IMR-90 (cell line): ENCODE measurements at regions not wholly inside any gene's neighbourhood (a gene's known extent, or its start where the extent isn't known, plus 50 kb on each side); places are given as distances from the start of the nearest gene placed in this dataset.
"Not testable (repeated sequence)": the region's sequence is repeated elsewhere in the genome, so short reads cannot be mapped to it uniquely, and the experiment has no call there.

Experiments
- ATAC-seq: fragments of 200-7000 bp; cut with Tn5 transposase; 2 replicates; pipeline ENCODE4 v1.9.1; 2020; ENCODE audit warnings: low read depth, mild to moderate bottlenecking, moderate library complexity
- BruUV-seq: library from RNA; stranded (reverse); fragments of 400-500 nt; replicated peaks from 2 replicates; lab custom pipeline; 2021; lab: Mats Ljungman, UMichigan
- CTCF ChIA-PET: fragments of 300-600 bp; formaldehyde crosslinking; extraction: SDS; loops from one replicate; lab custom pipeline; 2021; ENCODE audit warnings: antibody characterized with exemption; lab: Yijun Ruan, JAX
- POLR2A ChIA-PET: fragments of 300-600 bp; sonication (Branson Sonifier 250); formaldehyde crosslinking; loops from one replicate; lab custom pipeline; 2022; ENCODE audit warnings: antibody characterized with exemption; ENCODE audit not compliant: unreplicated experiment; lab: Charles Lee
- DNase-seq: peaks from one replicate; pipeline ENCODE4 v3.0.0; 2013
- H2AFZ ChIP-seq: replicated peaks from 2 replicates; pipeline ENCODE3; 2013; ENCODE audit warnings: low read length, mild to moderate bottlenecking; ENCODE audit not compliant: poor library complexity
- H2AK5ac ChIP-seq: 2 replicates; pipeline ENCODE4 v1.6.1; 2013; ENCODE audit warnings: low read depth, low read length, inconsistent platforms
- H2AK9ac ChIP-seq: replicated peaks from 2 replicates; pipeline ENCODE3; 2013; ENCODE audit warnings: mild to moderate bottlenecking, low read depth, low read length, moderate library complexity; ENCODE audit not compliant: poor library complexity
- H2BK120ac ChIP-seq: 2 replicates; pipeline ENCODE4 v1.6.1; 2013; ENCODE audit warnings: low read depth, low read length, inconsistent platforms
- H2BK15ac ChIP-seq: 3 replicates; pipeline ENCODE4 v1.6.1; 2013; ENCODE audit warnings: low read depth, low read length, inconsistent platforms
- H2BK20ac ChIP-seq: 2 replicates; pipeline ENCODE4 v1.6.1; 2013; ENCODE audit warnings: low read depth, mild to moderate bottlenecking, inconsistent platforms, low read length, moderate library complexity
- H2BK5ac ChIP-seq: 2 replicates; pipeline ENCODE4 v1.6.1; 2013; ENCODE audit warnings: mild to moderate bottlenecking, low read depth, low read length, inconsistent platforms; ENCODE audit not compliant: poor library complexity, severe bottlenecking
- H3K14ac ChIP-seq: replicated peaks from 2 replicates; pipeline ENCODE4 v1.6.1; 2013; ENCODE audit warnings: low read depth, low read length, inconsistent platforms
- H3K18ac ChIP-seq: 2 replicates; pipeline ENCODE4 v1.6.1; 2013; ENCODE audit warnings: low read depth, low read length, control low read depth
- H3K23ac ChIP-seq: 2 replicates; pipeline ENCODE4 v1.6.1; 2013; ENCODE audit warnings: low read depth, low read length, inconsistent platforms
- H3K27ac ChIP-seq: 2 replicates; pipeline ENCODE4 v1.5.1; 2013; ENCODE audit warnings: mild to moderate bottlenecking, control low read depth, low read length; ENCODE audit not compliant: insufficient read depth
- H3K27me3 ChIP-seq: 2 replicates; pipeline ENCODE4 v1.6.1; 2013; ENCODE audit warnings: low read length; ENCODE audit not compliant: control insufficient read depth, insufficient read depth
- H3K36me3 ChIP-seq: 2 replicates; pipeline ENCODE4 v1.6.1; 2013; ENCODE audit warnings: low read length, mixed read lengths; ENCODE audit not compliant: control insufficient read depth, insufficient read depth
- H3K4ac ChIP-seq: 2 replicates; pipeline ENCODE4 v1.6.1; 2013; ENCODE audit warnings: low read depth, low read length, inconsistent platforms
- H3K4me1 ChIP-seq: 2 replicates; pipeline ENCODE4 v1.6.1; 2013; ENCODE audit warnings: low read length, mixed read lengths; ENCODE audit not compliant: control insufficient read depth, insufficient read depth
- H3K4me2 ChIP-seq: 2 replicates; pipeline ENCODE4 v1.6.1; 2013; ENCODE audit warnings: low read depth, mild to moderate bottlenecking, control low read depth, low read length, moderate library complexity
- H3K4me3 ChIP-seq: 2 replicates; pipeline ENCODE4 v1.5.1; 2013; ENCODE audit warnings: low read depth, mild to moderate bottlenecking, control low read depth, low read length, moderate library complexity; ENCODE audit not compliant: insufficient read depth
- H3K56ac ChIP-seq: 2 replicates; pipeline ENCODE4 v1.6.1; 2013; ENCODE audit warnings: low read length, inconsistent platforms; ENCODE audit not compliant: insufficient read depth; ENCODE audit errors: extremely low read depth
- H3K79me1 ChIP-seq, 2 experiments: 2 replicates each; pipeline ENCODE4 v1.6.1; 2013; ENCODE audit warnings: low read length in 2 of 2, inconsistent platforms in 1 of 2, low read depth in 1 of 2
- H3K9ac ChIP-seq: 2 replicates; pipeline ENCODE4 v1.6.1; 2013; ENCODE audit warnings: low read depth, low read length, control low read depth
- H3K9me1 ChIP-seq: 2 replicates; pipeline ENCODE4 v1.6.1; 2013; ENCODE audit warnings: low read length, inconsistent platforms; ENCODE audit not compliant: insufficient read depth
- H3K9me3 ChIP-seq: 2 replicates; pipeline ENCODE4 v1.6.1; 2013; ENCODE audit warnings: low read length; ENCODE audit not compliant: control insufficient read depth, insufficient read depth
- H4K20me1 ChIP-seq: 2 replicates; pipeline ENCODE4 v1.6.1; 2013; ENCODE audit warnings: low read length, inconsistent platforms; ENCODE audit not compliant: insufficient read depth
- H4K5ac ChIP-seq: 2 replicates; pipeline ENCODE4 v1.6.1; 2013; ENCODE audit warnings: mild to moderate bottlenecking, low read depth, low read length, control low read depth
- H4K8ac ChIP-seq, 2 experiments: 2 replicates each; pipeline ENCODE4 v1.6.1; 2013; ENCODE audit warnings: low read depth in 2 of 2, low read length in 2 of 2, control low read depth in 1 of 2, inconsistent platforms in 1 of 2
- H4K91ac ChIP-seq: 2 replicates; pipeline ENCODE4 v1.6.1; 2013; ENCODE audit warnings: low read depth, low read length, inconsistent platforms; ENCODE audit not compliant: insufficient read depth
- CHD1 ChIP-seq: IDR thresholded peaks from 2 replicates; pipeline ENCODE4 v1.6.1; 2012; ENCODE audit warnings: low read depth, low read length, improper control_type of control experiment
- CTCF ChIP-seq: conservative IDR thresholded peaks from 2 replicates; pipeline ENCODE4 v1.5.1; 2012; ENCODE audit warnings: mild to moderate bottlenecking, low read depth, low read length, improper control_type of control experiment
- MAFK ChIP-seq: IDR thresholded peaks from 2 replicates; pipeline ENCODE4 v1.6.1; 2012; ENCODE audit warnings: low read depth, low read length, improper control_type of control experiment
- MAZ ChIP-seq: IDR thresholded peaks from 2 replicates; pipeline ENCODE4 v1.6.1; 2012; ENCODE audit warnings: low read depth, mild to moderate bottlenecking, low read length, improper control_type of control experiment, moderate library complexity, borderline replicate concordance
- POLR2A ChIP-seq: IDR thresholded peaks from 2 replicates; pipeline ENCODE4 v1.6.1; 2012; ENCODE audit warnings: mild to moderate bottlenecking, low read depth, low read length
- RAD21 ChIP-seq: IDR thresholded peaks from 2 replicates; pipeline ENCODE4 v1.6.1; 2012; ENCODE audit warnings: low read length, improper control_type of control experiment
- RCOR1 ChIP-seq: IDR thresholded peaks from 2 replicates; pipeline ENCODE4 v1.6.1; 2012; ENCODE audit warnings: mild to moderate bottlenecking, low read length, improper control_type of control experiment; ENCODE audit not compliant: insufficient replicate concordance
- SMC3 ChIP-seq: fragments of 150-350 bp; IDR thresholded peaks from 2 replicates; pipeline ENCODE4 v1.6.1; 2016; ENCODE audit warnings: low read depth, mild to moderate bottlenecking, antibody characterized with exemption, low read length, moderate library complexity
- WGBS, 2 experiments: methylation state at CpG; one replicate each; pipeline versions ENCODE4 v1.1.5 to v1.1.7; 2013; ENCODE audit warnings: missing lambda C conversion rate in 2 of 2; ENCODE audit not compliant: insufficient read length in 1 of 2; ENCODE audit errors: extremely low coverage in 2 of 2; 5-methylcytosine and 5-hydroxymethylcytosine counted together
- dilution Hi-C: fragments of 300-500 bp; cut with HindIII; formaldehyde crosslinking; loops from one replicate; pipeline ENCODE4 v1.14.3; 2018; ENCODE audit warnings: low sequenced_read_pairs; ENCODE audit not compliant: unreplicated experiment
- in situ Hi-C: fragments of 300-500 bp; cut with MboI; formaldehyde crosslinking; loops from 3 replicates; pipeline ENCODE4 v1.14.3; 2019; ENCODE audit warnings: low sequenced_read_pairs, inconsistent platforms, mixed read lengths
- intact Hi-C: fragments of 100-400 bp; cut with micrococcal nuclease; formaldehyde crosslinking; loops from 2 replicates; pipeline ENCODE4 v1.10.0; 2022

DNA sequence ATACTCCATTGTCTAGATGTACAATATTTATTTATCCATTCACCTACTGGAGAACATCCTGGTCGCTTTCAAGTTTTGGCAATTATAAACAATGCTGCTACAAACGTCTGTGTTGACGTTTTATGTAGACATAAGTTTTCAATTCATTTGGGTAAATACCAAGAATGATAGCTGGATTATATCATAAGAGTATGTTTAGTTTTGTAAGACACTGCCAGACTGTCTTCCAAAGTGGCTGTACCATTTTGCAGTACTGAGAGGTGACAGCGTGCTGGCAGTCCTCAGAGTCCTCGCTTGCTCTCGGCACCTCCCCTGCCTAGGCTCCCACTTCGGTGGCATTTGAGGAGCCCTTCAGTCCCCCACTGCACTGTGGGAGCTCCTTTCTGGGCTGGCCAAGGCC is 253.3 kb upstream of the INTU start:
- no peak overlapping the region for H3K27ac ChIP-seq
- H3K14ac ChIP-seq: no peak overlapping the region
- no TSS peak for BruUV-seq
- H3K79me1 ChIP-seq: no peaks in the 10 kb centered on the region
- no peaks in the 10 kb centered on the region for H3K27me3 ChIP-seq
- intact Hi-C loops: no loop called here
- DNase-seq (no peak), ATAC-seq (no peak)
- H3K4me3 ChIP-seq: no peak overlapping the region
- no peak overlapping the region for H3K4ac ChIP-seq
- no peaks in the 10 kb centered on the region for H3K9me1 ChIP-seq
- H2BK5ac ChIP-seq: no peak overlapping the region
- CTCF ChIA-PET: no interaction called here
- no peak overlapping the region for H2AK9ac ChIP-seq
- no peak overlapping the region for H2BK20ac ChIP-seq
- H3K4me2 ChIP-seq: no peak overlapping the region
- no peaks in the 10 kb centered on the region for H3K4me1 ChIP-seq
- no CpG with 5 or more reads among the region's 7 CpGs for WGBS, 2 experiments
- H4K5ac ChIP-seq: no peak overlapping the region
- no peak overlapping the region for H2BK120ac ChIP-seq
- no peaks in the 10 kb centered on the region for H3K9me3 ChIP-seq
- H4K20me1 ChIP-seq: no peaks in the 10 kb centered on the region
- no peak overlapping the region for H3K9ac ChIP-seq
- no peak overlapping the region for H2AFZ ChIP-seq
- POLR2A ChIA-PET: no interaction called here
- H3K18ac ChIP-seq: no peak overlapping the region
- H3K23ac ChIP-seq: no peak overlapping the region
- dilution Hi-C loops: no loop called here
- in situ Hi-C loops: loop anchor here (25.0 kb wide), 1 partner anchor 1617 kb away; no protein-coding TSS in a partner anchor
- no peak overlapping the region for H2BK15ac ChIP-seq
- H4K8ac ChIP-seq: no peak overlapping the region
- no peak overlapping the region for H2AK5ac ChIP-seq
- TF ChIP-seq CTCF: no peak
- TF ChIP-seq MAFK: no peak
- TF ChIP-seq MAZ: no peak
- TF ChIP-seq RAD21: no peak
- no peak for TF ChIP-seq SMC3
- no peak for TF ChIP-seq POLR2A
- no peak for TF ChIP-seq RCOR1
- TF ChIP-seq CHD1: no peak
- no peak overlapping the region for H3K56ac ChIP-seq
- H4K91ac ChIP-seq: no peak overlapping the region
- H3K36me3 ChIP-seq: no peaks in the 10 kb centered on the region

DNA sequence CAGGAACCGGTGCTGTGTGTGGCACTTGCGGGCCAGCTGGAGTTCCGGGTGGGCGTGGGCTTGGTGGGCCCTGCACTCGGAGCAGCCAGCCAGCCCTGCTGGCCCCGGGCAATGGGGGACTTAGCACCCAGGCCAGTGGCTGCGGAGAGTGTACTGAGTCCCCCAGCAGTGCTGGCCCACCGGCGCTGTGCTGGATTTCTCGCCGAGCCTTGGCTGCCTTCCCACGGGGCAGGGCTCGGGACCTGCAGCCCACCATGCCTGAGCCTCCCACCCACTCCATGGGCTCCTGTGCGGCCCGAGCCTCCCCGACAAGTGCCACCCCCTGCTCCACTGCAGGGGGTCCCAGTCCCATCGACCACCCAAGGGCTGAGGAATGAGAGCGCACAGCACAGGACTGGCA is 252.8 kb upstream of the INTU start:
- H3K27ac ChIP-seq, CTCF ChIA-PET, H3K56ac ChIP-seq, H3K9me1 ChIP-seq, H2BK120ac ChIP-seq, intact Hi-C loops, H3K36me3 ChIP-seq, DNase-seq, H3K18ac ChIP-seq, H2AK9ac ChIP-seq, H3K9me3 ChIP-seq, H2BK20ac ChIP-seq, H3K4me3 ChIP-seq, H2BK5ac ChIP-seq, H3K9ac ChIP-seq, H3K4ac ChIP-seq, H3K14ac ChIP-seq, H2AK5ac ChIP-seq, BruUV-seq, H4K91ac ChIP-seq, H4K8ac ChIP-seq, H2BK15ac ChIP-seq, H3K27me3 ChIP-seq, H3K23ac ChIP-seq, H4K5ac ChIP-seq, H3K79me1 ChIP-seq, H4K20me1 ChIP-seq, H3K4me1 ChIP-seq, dilution Hi-C loops, ATAC-seq, H3K4me2 ChIP-seq, POLR2A ChIA-PET, H2AFZ ChIP-seq: not testable (repeated sequence)
- in situ Hi-C loops: loop anchor here (25.0 kb wide), 1 partner anchor 1618 kb away; no protein-coding TSS in a partner anchor
- WGBS, 2 experiments: 95% methylated on average over 4 of the region's 18 CpGs; no CpG with 5 or more reads in 1 of the 2 experiments
